AG04450 (cell line): ENCODE measurements at regions not wholly inside any gene's neighbourhood (a gene's known extent, or its start where the extent isn't known, plus 50 kb on each side); places are given as distances from the start of the nearest gene placed in this dataset.

ENCODE experiments used
- CTCF ChIA-PET: fragments of 300-600, 350-600 bp; formaldehyde crosslinking; extraction: SDS; loops from one replicate; lab custom pipeline; 2022; ENCODE audit warnings: antibody characterized with exemption, inconsistent platforms; lab: Charles Lee
- POLR2A ChIA-PET: fragments of 350-600 bp; formaldehyde crosslinking; extraction: SDS; loops from one replicate; lab custom pipeline; 2021; ENCODE audit warnings: antibody characterized with exemption, inconsistent platforms; lab: Yijun Ruan, JAX
- DNase-seq: peaks from one replicate; pipeline ENCODE4 v3.0.0-alpha.2; 2011; ENCODE audit warnings: low read depth, low spot score
- H3K27ac ChIP-seq: one replicate; pipeline ENCODE4 v1.5.1; 2012; ENCODE audit warnings: low read depth, low read length, control low read depth
- H3K27me3 ChIP-seq: one replicate; pipeline ENCODE4 v1.6.0; 2012; ENCODE audit warnings: low read length; ENCODE audit not compliant: control insufficient read depth, insufficient read depth
- H3K4me3 ChIP-seq: 2 replicates; pipeline ENCODE4 v1.5.1; 2011; ENCODE audit warnings: mild to moderate bottlenecking, low read depth, low read length, control low read depth
- H3K9me3 ChIP-seq: 2 replicates; pipeline ENCODE4 v1.5.1; 2012; ENCODE audit warnings: low read length; ENCODE audit not compliant: control insufficient read depth, insufficient read depth
- CTCF ChIP-seq: IDR thresholded peaks from 2 replicates; pipeline ENCODE4 v1.5.1; 2011; ENCODE audit warnings: low read depth, low read length, control low read depth, inconsistent platforms

DNA sequence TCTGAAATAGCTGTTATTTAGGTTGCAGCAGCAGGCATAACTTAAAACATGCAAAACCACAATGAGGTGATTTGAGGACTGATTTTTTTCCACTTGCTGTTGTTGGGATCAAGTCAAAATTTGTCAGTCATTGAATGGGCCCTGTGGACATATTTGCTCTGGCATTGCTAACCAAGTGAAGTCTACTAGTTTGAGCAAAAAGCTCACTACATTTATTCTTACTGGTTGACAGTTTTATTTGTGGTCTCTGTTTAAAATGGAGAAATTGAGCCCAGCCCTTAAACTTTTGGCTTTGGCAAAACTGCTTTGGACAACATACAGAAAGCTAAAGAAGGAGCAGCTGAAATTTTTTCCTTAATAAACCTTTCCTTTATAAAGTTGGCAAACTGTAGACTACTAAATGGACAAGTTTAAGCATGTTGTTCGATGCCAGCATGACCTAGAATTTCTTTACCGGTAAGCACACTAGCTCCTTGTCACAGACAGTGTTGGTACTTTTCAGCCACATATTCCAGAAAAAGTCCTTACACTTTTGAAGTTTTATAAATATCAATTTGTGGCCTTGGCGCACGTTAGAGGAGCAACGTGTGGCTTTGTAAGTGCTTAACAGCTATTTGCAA is 234.6 kb downstream of the USP25 start:
- CTCF ChIA-PET: no interaction called here
- TF ChIP-seq CTCF: no peak
- Histone ChIP-seq H3K27me3 (no peaks in the 10 kb centered on the region), H3K9me3 (no peaks in the 10 kb centered on the region), H3K27ac (no peak overlapping the region), H3K4me3 (no peak overlapping the region)
- POLR2A ChIA-PET: no interaction called here
- DNase-seq: no peak

GRCh38 chr21:15966231-15966630 is 236.4 kb downstream of the USP25 start:
- ChIA-PET CTCF (no interaction called here), POLR2A (no interaction called here)
- Histone ChIP-seq H3K27ac (no peak overlapping the region), H3K9me3 (no peaks in the 10 kb centered on the region), H3K4me3 (no peak overlapping the region), H3K27me3 (no peaks in the 10 kb centered on the region)
- DNase-seq: no peak
- TF ChIP-seq CTCF: no peak

- Histone ChIP-seq H3K4me3 (no peak overlapping the region), H3K27ac (no peak overlapping the region), H3K27me3 (no peaks in the 10 kb centered on the region), H3K9me3 (no peaks in the 10 kb centered on the region)
- no peak for TF ChIP-seq CTCF
- POLR2A ChIA-PET: no interaction called here
- no peak for DNase-seq
- CTCF ChIA-PET: no interaction called here
Observed at GRCh38 chr21:15966651-15967050, 236.9 kb downstream of the USP25 start.

- no peak for DNase-seq
- ChIA-PET POLR2A (no interaction called here), CTCF (no interaction called here)
- no peak overlapping the region for H3K4me3 ChIP-seq
- no peaks in the 10 kb centered on the region for H3K27me3 ChIP-seq
- H3K27ac ChIP-seq: no peak overlapping the region
- H3K9me3 ChIP-seq: no peaks in the 10 kb centered on the region
- no peak for TF ChIP-seq CTCF
Observed at GRCh38 chr21:15967661-15968060, 237.9 kb downstream of the USP25 start.

GRCh38 chr21:15968776-15969310 is 239.1 kb downstream of the USP25 start:
- Histone ChIP-seq H3K27ac (no peak overlapping the region), H3K27me3 (no peaks in the 10 kb centered on the region), H3K9me3 (no peaks in the 10 kb centered on the region), H3K4me3 (no peak overlapping the region)
- ChIA-PET POLR2A (no interaction called here), CTCF (no interaction called here)
- TF ChIP-seq CTCF: no peak
- DNase-seq: no peak
